ENCODE measurements at regions not wholly inside any gene's neighbourhood (a gene's known extent, or its start where the extent isn't known, plus 50 kb on each side); places are given as distances from the start of the nearest gene placed in this dataset.

- TF ChIP-seq, protein P1, sequence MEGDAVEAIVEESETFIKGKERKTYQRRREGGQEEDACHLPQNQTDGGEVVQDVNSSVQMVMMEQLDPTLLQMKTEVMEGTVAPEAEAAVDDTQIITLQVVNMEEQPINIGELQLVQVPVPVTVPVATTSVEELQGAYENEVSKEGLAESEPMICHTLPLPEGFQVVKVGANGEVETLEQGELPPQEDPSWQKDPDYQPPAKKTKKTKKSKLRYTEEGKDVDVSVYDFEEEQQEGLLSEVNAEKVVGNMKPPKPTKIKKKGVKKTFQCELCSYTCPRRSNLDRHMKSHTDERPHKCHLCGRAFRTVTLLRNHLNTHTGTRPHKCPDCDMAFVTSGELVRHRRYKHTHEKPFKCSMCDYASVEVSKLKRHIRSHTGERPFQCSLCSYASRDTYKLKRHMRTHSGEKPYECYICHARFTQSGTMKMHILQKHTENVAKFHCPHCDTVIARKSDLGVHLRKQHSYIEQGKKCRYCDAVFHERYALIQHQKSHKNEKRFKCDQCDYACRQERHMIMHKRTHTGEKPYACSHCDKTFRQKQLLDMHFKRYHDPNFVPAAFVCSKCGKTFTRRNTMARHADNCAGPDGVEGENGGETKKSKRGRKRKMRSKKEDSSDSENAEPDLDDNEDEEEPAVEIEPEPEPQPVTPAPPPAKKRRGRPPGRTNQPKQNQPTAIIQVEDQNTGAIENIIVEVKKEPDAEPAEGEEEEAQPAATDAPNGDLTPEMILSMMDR (IDR thresholded peaks at IDR 0.05) = no peak
- TF ChIP-seq POLR2AphosphoS5 (IDR thresholded peaks at IDR 0.05) = no peak
Observed at GRCh38 chr4:18813771-18814170, 792.2 kb upstream of the LCORL start.

Measured in sigmoid colon (tissue), 4 donors.